Mesothelial cell of epicardium (in vitro differentiated cells): ENCODE measurements at regions not wholly inside any gene's neighbourhood (a gene's known extent, or its start where the extent isn't known, plus 50 kb on each side); places are given as distances from the start of the nearest gene placed in this dataset.
A peak's percentile ranks its signal among the peaks of the same experiment; 100 is the strongest.

Experiments
- DNase-seq, 2 experiments: peaks; one replicate each; pipeline ENCODE4 v3.0.0; 2021; ENCODE audit warnings: low spot score in 2 of 2; ENCODE audit not compliant: unreplicated experiment in 2 of 2
- H3K27ac Mint-ChIP-seq: 2 replicates; pipeline ENCODE4 v1.8.0; 2021; ENCODE audit warnings: mixed read lengths
- H3K27me3 Mint-ChIP-seq: 2 replicates; pipeline ENCODE4 v1.8.0; 2021; ENCODE audit warnings: low read depth, mixed read lengths
- H3K36me3 Mint-ChIP-seq: 2 replicates; pipeline ENCODE4 v1.8.0; 2021; ENCODE audit warnings: mixed read lengths
- H3K4me1 Mint-ChIP-seq: 2 replicates; pipeline ENCODE4 v1.8.0; 2021; ENCODE audit warnings: mixed read lengths
- H3K4me3 Mint-ChIP-seq: 2 replicates; pipeline ENCODE4 v1.8.0; 2021; ENCODE audit warnings: mild to moderate bottlenecking, moderate library complexity, mixed read lengths
- H3K9me3 Mint-ChIP-seq: 2 replicates; pipeline ENCODE4 v1.8.0; 2021; ENCODE audit warnings: mixed read lengths
- TF ChIP-seq, protein P1 (sequence below): fragments of 200-600 bp; sonication (generic); IDR thresholded peaks from one replicate; pipeline ENCODE4 v1.5.0; 2021; ENCODE audit warnings: antibody characterized with exemption; ENCODE audit not compliant: unreplicated experiment

DNA sequence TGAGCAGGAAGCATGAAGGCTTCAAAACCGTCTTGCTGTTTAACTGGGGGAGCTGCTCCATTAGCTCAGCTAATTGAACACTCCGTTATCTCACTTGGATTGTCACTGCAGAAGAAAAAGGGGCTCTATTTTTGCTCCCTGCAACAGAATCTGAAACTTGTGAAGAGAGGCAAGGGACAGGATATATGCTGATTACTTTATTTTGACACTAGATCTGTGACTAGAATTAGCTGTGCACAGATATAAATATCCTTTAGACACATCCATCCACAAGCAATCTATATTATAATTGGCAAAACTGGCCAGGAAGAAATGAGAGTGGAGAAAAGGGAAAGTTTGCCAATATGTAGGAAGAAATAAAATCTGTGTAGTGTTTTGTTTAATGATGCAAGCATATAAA lies 700.1 kb upstream of the CHAC2 start:
- no peaks in the 10 kb centered on the region for H3K36me3 Mint-ChIP-seq
- peaks cover 7% of the 10 kb centered on the region for H3K9me3 Mint-ChIP-seq
- DNase-seq: no peak
- no peaks in the 10 kb centered on the region for H3K27me3 Mint-ChIP-seq
- no peak overlapping the region for H3K27ac Mint-ChIP-seq
- TF ChIP-seq, protein P1, sequence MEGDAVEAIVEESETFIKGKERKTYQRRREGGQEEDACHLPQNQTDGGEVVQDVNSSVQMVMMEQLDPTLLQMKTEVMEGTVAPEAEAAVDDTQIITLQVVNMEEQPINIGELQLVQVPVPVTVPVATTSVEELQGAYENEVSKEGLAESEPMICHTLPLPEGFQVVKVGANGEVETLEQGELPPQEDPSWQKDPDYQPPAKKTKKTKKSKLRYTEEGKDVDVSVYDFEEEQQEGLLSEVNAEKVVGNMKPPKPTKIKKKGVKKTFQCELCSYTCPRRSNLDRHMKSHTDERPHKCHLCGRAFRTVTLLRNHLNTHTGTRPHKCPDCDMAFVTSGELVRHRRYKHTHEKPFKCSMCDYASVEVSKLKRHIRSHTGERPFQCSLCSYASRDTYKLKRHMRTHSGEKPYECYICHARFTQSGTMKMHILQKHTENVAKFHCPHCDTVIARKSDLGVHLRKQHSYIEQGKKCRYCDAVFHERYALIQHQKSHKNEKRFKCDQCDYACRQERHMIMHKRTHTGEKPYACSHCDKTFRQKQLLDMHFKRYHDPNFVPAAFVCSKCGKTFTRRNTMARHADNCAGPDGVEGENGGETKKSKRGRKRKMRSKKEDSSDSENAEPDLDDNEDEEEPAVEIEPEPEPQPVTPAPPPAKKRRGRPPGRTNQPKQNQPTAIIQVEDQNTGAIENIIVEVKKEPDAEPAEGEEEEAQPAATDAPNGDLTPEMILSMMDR: no peak
- no peak overlapping the region for H3K4me3 Mint-ChIP-seq
- H3K4me1 Mint-ChIP-seq: peaks cover 16% of the 10 kb centered on the region

DNA sequence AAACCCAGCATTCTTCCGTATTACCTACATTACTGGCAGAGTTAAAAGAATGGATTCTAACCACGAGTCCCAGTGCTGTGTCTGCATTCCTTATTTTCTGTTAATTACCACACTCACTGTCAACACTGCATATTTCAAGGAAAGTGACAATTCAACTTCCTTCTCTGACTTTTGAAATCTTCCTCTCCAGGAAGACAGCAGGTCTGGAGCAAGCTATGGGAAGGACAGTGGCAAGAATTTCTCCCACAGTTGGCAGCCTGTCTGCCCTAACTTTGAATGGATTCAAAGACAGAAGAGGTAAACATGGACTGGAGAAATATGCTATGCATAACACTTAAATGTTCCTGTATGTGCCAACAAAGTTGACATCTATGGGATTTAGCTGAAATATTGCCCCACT lies 700.5 kb upstream of the CHAC2 start:
- Mint-ChIP-seq H3K27me3 (no peaks in the 10 kb centered on the region), H3K4me1 (peaks cover 16% of the 10 kb centered on the region), H3K9me3 (peaks cover 10% of the 10 kb centered on the region), H3K27ac (peak overlapping the region; percentile 9), H3K36me3 (no peaks in the 10 kb centered on the region), H3K4me3 (no peak overlapping the region)
- DNase-seq: no peak
- TF ChIP-seq, protein P1: no peak

DNA sequence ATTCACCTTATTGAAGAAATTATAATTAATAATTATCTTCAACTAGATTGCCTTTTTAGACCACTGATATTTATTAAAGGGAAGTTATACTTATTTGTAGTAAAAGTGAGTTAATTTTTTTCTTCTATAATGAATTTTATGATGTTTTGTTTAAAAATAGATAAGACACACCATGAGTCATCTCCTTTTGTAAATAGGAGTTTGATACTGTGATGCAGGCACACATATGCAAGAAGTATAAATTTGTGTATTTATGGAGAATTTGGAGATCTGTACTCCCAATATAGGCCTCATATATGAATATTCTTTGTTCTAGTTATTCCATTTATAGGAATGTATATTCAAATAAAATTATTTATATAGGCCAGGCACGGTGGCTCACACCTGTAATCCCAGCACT lies 703.5 kb upstream of the CHAC2 start:
- Mint-ChIP-seq H3K27ac (no peak overlapping the region), H3K27me3 (no peaks in the 10 kb centered on the region), H3K4me3 (no peak overlapping the region), H3K9me3 (peaks cover 5% of the 10 kb centered on the region), H3K4me1 (peaks cover 19% of the 10 kb centered on the region), H3K36me3 (no peaks in the 10 kb centered on the region)
- DNase-seq: no peak
- TF ChIP-seq, protein P1: no peak

DNA sequence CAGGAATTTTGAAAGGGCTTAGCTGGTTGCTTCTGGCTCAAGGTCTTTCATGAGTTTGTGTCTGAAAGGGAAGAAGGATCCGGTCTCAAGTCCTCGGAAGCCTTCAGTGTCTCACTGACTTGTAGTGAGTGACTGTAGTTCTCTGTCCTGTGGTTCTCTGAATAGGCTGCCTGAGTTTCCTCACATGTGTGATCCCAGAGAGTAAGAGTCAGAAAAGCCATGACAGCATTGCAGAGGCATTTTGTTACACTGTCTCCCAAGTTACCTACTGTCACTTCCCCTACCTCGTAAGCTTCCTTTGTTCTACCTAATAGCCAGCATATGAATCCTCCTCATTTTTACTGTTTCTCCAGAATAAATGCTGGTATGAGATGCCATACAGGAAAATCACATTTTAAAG lies 709.1 kb upstream of the CHAC2 start:
- Mint-ChIP-seq H3K36me3 (no peaks in the 10 kb centered on the region), H3K4me3 (no peak overlapping the region), H3K4me1 (peaks cover 22% of the 10 kb centered on the region), H3K27me3 (no peaks in the 10 kb centered on the region), H3K27ac (no peak overlapping the region), H3K9me3 (peaks cover 4% of the 10 kb centered on the region)
- TF ChIP-seq, protein P1: no peak
- no peak for DNase-seq

DNA sequence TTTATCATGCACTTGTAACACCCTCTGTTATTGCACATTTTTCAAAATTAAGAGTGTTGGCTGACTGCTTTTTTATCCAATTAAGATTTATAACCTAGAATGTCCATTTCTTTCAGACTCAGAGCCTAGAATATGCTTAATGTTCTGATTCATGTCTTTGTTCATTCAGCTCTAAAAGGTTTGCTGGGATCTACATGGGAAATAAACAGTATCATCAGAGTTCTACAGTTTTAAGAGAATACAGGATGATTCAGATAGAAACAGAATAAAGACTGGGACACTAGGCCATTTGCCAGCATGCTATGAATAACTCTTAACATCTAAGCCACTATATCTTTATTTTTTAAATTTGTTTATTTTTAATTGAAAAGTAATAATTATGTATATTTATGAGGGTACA lies 713.7 kb upstream of the CHAC2 start:
- Mint-ChIP-seq H3K27ac (peak overlapping the region; percentile 43), H3K27me3 (no peaks in the 10 kb centered on the region), H3K4me1 (peaks cover 17% of the 10 kb centered on the region), H3K9me3 (peaks cover 13% of the 10 kb centered on the region), H3K36me3 (no peaks in the 10 kb centered on the region), H3K4me3 (no peak overlapping the region)
- no peak for DNase-seq
- TF ChIP-seq, protein P1: no peak

DNA sequence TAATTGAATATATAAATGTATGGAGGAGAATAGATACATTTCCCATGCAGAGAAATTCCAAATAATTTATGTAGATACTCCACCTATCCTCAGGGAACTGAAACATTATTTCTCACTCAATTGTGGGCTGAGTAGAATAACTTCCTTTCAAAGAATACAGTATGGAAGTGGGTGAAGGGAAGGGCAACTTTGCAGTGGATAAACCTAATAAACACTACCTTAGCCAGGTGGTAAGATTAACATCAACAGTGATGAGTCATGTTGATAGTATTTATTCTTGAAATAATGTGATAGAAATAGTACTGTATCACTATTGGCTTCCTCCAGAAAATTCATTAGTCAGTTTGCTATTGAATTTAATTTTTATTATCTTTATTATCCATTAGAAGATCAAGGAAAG lies 716.4 kb upstream of the CHAC2 start:
- TF ChIP-seq, protein P1: no peak
- Mint-ChIP-seq H3K9me3 (peaks cover 16% of the 10 kb centered on the region), H3K4me3 (no peak overlapping the region), H3K4me1 (peaks cover 13% of the 10 kb centered on the region), H3K27ac (no peak overlapping the region), H3K36me3 (peaks cover 4% of the 10 kb centered on the region), H3K27me3 (no peaks in the 10 kb centered on the region)
- DNase-seq: no peak
